ENCODE measurements at regions not wholly inside any gene's neighbourhood (a gene's known extent, or its start where the extent isn't known, plus 50 kb on each side); places are given as distances from the start of the nearest gene placed in this dataset.
A peak's percentile ranks its signal among the peaks of the same experiment; 100 is the strongest.

GRCh38 chr1:192477630-192478029, 97.9 kb upstream of the RGS1 start:
- no peak overlapping the region for H3K23ac ChIP-seq (ENCODE audit: insufficient read length)
- TF ChIP-seq ASH2L (IDR thresholded peaks at IDR 0.05; ENCODE audit: low read length) (no peak), SIRT6 (IDR thresholded peaks at IDR 0.05; ENCODE audit: low read length) (no peak), RAD21 (IDR thresholded peaks at IDR 0.05 in 1 of 2, conservative IDR thresholded peaks at IDR 0.05 in 1 of 2; ENCODE audit: low read depth in 2 of 2, low read length in 2 of 2) (peak; percentile 59 to 70), SP1 (IDR thresholded peaks at IDR 0.05; ENCODE audit: low read depth, low read length) (no peak), GABPA (IDR thresholded peaks at IDR 0.05; ENCODE audit: borderline replicate concordance, insufficient read depth, low read length) (no peak), RXRA (IDR thresholded peaks at IDR 0.05; ENCODE audit: insufficient read depth, low read depth, low read length) (no peak), EGR1 (IDR thresholded peaks at IDR 0.05; ENCODE audit: borderline replicate concordance, low read depth, low read length) (no peak), TEAD4 (IDR thresholded peaks at IDR 0.05; ENCODE audit: low read depth, low read length) (no peak), CTCF (IDR thresholded peaks at IDR 0.05; ENCODE audit: control extremely low read depth in 1 of 3, insufficient read depth in 1 of 3, low read depth in 1 of 3, low read length in 3 of 3) (peak in 2 of 3 experiments; percentile 20 to 23; a peak in 2 of 4 replicates), SIN3A (conservative IDR thresholded peaks at IDR 0.05 in 1 of 2, IDR thresholded peaks at IDR 0.05 in 1 of 2; ENCODE audit: low read depth in 1 of 2, low read length in 2 of 2) (no peak), HDAC2 (IDR thresholded peaks at IDR 0.05; ENCODE audit: borderline replicate concordance in 1 of 2, low read depth in 2 of 2, low read length in 2 of 2) (no peak)
- no peaks in the 10 kb centered on the region for H3K23me2 ChIP-seq (ENCODE audit: low read depth, low read length)
- no peak overlapping the region for H2BK120ac ChIP-seq (replicated peaks; ENCODE audit: low read depth, low read length)
- no peak overlapping the region for H4K91ac ChIP-seq (replicated peaks; ENCODE audit: insufficient read length, low read length)
- H2BK5ac ChIP-seq (ENCODE audit: low read depth, low read length) = no peak overlapping the region
- no peak overlapping the region for H2BK12ac ChIP-seq (ENCODE audit: low read depth, low read length)
- H3K4me1 ChIP-seq (replicated peaks in 1 of 4; ENCODE audit: control insufficient read depth in 3 of 4, insufficient read depth in 4 of 4, low read length in 3 of 4) = no peaks in the 10 kb centered on the region
- WGBS, 2 experiments (ENCODE audit: extremely low coverage in 1 of 2, insufficient coverage in 1 of 2, insufficient read length in 1 of 2, insufficient replicate concordance in 2 of 2, low coverage in 1 of 2, low lambda C conversion rate in 2 of 2, missing lambda C conversion rate in 1 of 2) = 78% methylated on average over 2 of the region's 2 CpGs; no CpG with 5 or more reads in 1 of the 2 experiments
- H3K4ac ChIP-seq (replicated peaks; ENCODE audit: insufficient read length, low read depth, low read length) = no peak overlapping the region
- H2BK20ac ChIP-seq (ENCODE audit: low read length) = no peak overlapping the region
- no peak overlapping the region for H3K4me3 ChIP-seq (ENCODE audit: extremely low read depth in 1 of 4, insufficient read depth in 2 of 4, low read depth in 3 of 4, low read length in 4 of 4)
- FAIRE-seq (no peak), DNase-seq (ENCODE audit: low read depth in 1 of 2, low spot score in 2 of 2) (no peak)
- no peak overlapping the region for H3K9ac ChIP-seq (replicated peaks in 1 of 4; ENCODE audit: extremely low read depth in 1 of 4, low read depth in 3 of 4, low read length in 3 of 4)
- no peak overlapping the region for H3K56ac ChIP-seq (replicated peaks; ENCODE audit: insufficient read length, low read depth, low read length)
- H4K20me1 ChIP-seq (replicated peaks in 1 of 2; ENCODE audit: control insufficient read depth in 1 of 2, insufficient read depth in 2 of 2, low read length in 2 of 2) = no peaks in the 10 kb centered on the region
- no peak overlapping the region for H3K4me2 ChIP-seq (ENCODE audit: insufficient read depth in 1 of 2, low read depth in 2 of 2, low read length in 2 of 2)
- no peak overlapping the region for H4K8ac ChIP-seq (ENCODE audit: extremely low read depth, insufficient read depth, low read length)
- H3K27ac ChIP-seq (ENCODE audit: low read depth, low read length) = no peak overlapping the region
- H2AK5ac ChIP-seq (ENCODE audit: low read depth, low read length) = no peak overlapping the region
- H3K27me3 ChIP-seq (replicated peaks in 1 of 4; ENCODE audit: control insufficient read depth in 3 of 4, extremely low read depth in 1 of 4, insufficient read depth in 3 of 4, low read length in 3 of 4) = no peaks in the 10 kb centered on the region
- H2AFZ ChIP-seq (ENCODE audit: low read length) = no peak overlapping the region
- H3K9me3 ChIP-seq (ENCODE audit: insufficient read depth in 2 of 2, low read depth in 1 of 2, low read length in 1 of 2) = no peaks in the 10 kb centered on the region
- no peak overlapping the region for H3K14ac ChIP-seq (ENCODE audit: insufficient read length)
- no peaks in the 10 kb centered on the region for H3K36me3 ChIP-seq (ENCODE audit: control insufficient read depth in 2 of 4, insufficient read depth in 4 of 4, low read length in 3 of 4)
- H3K79me1 ChIP-seq (ENCODE audit: low read depth, low read length) = no peaks in the 10 kb centered on the region
- H4K5ac ChIP-seq (ENCODE audit: insufficient read length, low read depth, low read length) = no peak overlapping the region
- no peak overlapping the region for H2BK15ac ChIP-seq (ENCODE audit: low read length)
- ChIA-PET CTCF (ENCODE audit: partially characterized antibody) (interaction anchor here (0.6 to 6.1 kb wide), 26 partner anchors 12 to 588 kb away, joined by 3 to 83 read pairs (median 4); no protein-coding TSS in a partner anchor), POLR2A (ENCODE audit: partially characterized antibody) (no interaction called here)
- H3K79me2 ChIP-seq (ENCODE audit: control insufficient read depth in 1 of 2, insufficient read depth in 2 of 2, low read length in 2 of 2) = no peaks in the 10 kb centered on the region
- H3K18ac ChIP-seq (ENCODE audit: extremely low read depth, low read length) = no peak overlapping the region

Measured in H1 (cell line).